Uterus (tissue), 3 donors: ENCODE measurements at regions not wholly inside any gene's neighbourhood (a gene's known extent, or its start where the extent isn't known, plus 50 kb on each side); places are given as distances from the start of the nearest gene placed in this dataset.

ENCODE experiments used
- DNase-seq, 2 donors: peaks; one replicate each; pipeline ENCODE4 v3.0.0-alpha.2; 2019 to 2020
- H3K27ac ChIP-seq, 2 donors: fragments of 200-600 bp; sonication (generic); 1 replicate in 1 of 2; 2 replicates in 1 of 2; pipeline ENCODE4 v1.5.1; 2016 to 2018
- H3K27me3 ChIP-seq, 2 donors: fragments of 200-600 bp; sonication (generic); one replicate each; pipeline ENCODE4 v1.5.1; 2018 to 2019; ENCODE audit warnings: control low read depth in 1 of 2
- H3K36me3 ChIP-seq, 2 donors: fragments of 200-600 bp; sonication (generic); one replicate each; pipeline ENCODE4 v1.5.1; 2019; ENCODE audit warnings: control low read depth in 1 of 2
- H3K4me1 ChIP-seq, 2 donors: fragments of 200-600 bp; sonication (generic); one replicate each; pipeline ENCODE4 v1.5.1; 2018 to 2019; ENCODE audit warnings: control low read depth in 1 of 2
- H3K4me3 ChIP-seq, 2 donors: fragments of 200-600 bp; sonication (generic); 1 replicate in 1 of 2; 2 replicates in 1 of 2; pipeline ENCODE4 v1.5.1; 2018 to 2019; ENCODE audit warnings: mild to moderate bottlenecking in 1 of 2
- H3K9me3 ChIP-seq, 2 donors: fragments of 200-600 bp; sonication (generic); one replicate each; pipeline ENCODE4 v1.5.1; 2019; ENCODE audit warnings: control low read depth in 1 of 2
- CTCF ChIP-seq, 4 experiments: fragments of 200-600 bp in 2 of 4; fragments of 450-650 bp in 2 of 4; sonication (generic) in 2 of 4; IDR thresholded peaks; one replicate each; pipeline ENCODE4 v1.5.1; 2016 to 2019; ENCODE audit warnings: antibody characterized with exemption in 4 of 4, mild to moderate bottlenecking in 2 of 4, moderate library complexity in 1 of 4
- POLR2A ChIP-seq, 2 donors: fragments of 450-650 bp; IDR thresholded peaks; one replicate each; pipeline ENCODE4 v1.6.1; 2016; ENCODE audit warnings: antibody characterized with exemption in 2 of 2, mild to moderate bottlenecking in 1 of 2, moderate library complexity in 1 of 2
- intact Hi-C: fragments of 100-400 bp; cut with DNase I; formaldehyde crosslinking; loops from one replicate; pipeline ENCODE4 v1.15.1; 2023; ENCODE audit warnings: low total_unique reads
- donor health status: DM: yes; HTN: yes; CAD: no.

GRCh38 chr15:38002883-38003477 is 68.5 kb downstream of the TMCO5A start:
- intact Hi-C loops, result no loop called here

GRCh38 chr15:38004218-38004861 is 69.9 kb downstream of the TMCO5A start:
- no peak for DNase-seq
- H3K4me3 ChIP-seq, result no peak overlapping the region
- H3K27me3 ChIP-seq, result no peaks in the 10 kb centered on the region
- no peak for TF ChIP-seq POLR2A (IDR thresholded peaks at IDR 0.05)
- H3K27ac ChIP-seq, result no peak overlapping the region
- no peaks in the 10 kb centered on the region for H3K36me3 ChIP-seq
- H3K4me1 ChIP-seq, result no peaks in the 10 kb centered on the region
- intact Hi-C loops, result no loop called here
- H3K9me3 ChIP-seq, result no peaks in the 10 kb centered on the region

More at GRCh38 chr15:38002883-38003477, 68.5 kb downstream of the TMCO5A start:
- no peaks in the 10 kb centered on the region for H3K9me3 ChIP-seq
- no peak overlapping the region for H3K4me3 ChIP-seq
- TF ChIP-seq POLR2A (IDR thresholded peaks at IDR 0.05), result no peak
- peak in 3 of 4 experiments; percentile 21 to 44 (median 35) for TF ChIP-seq CTCF (IDR thresholded peaks at IDR 0.05)
- no peak overlapping the region for H3K27ac ChIP-seq
- no peak for DNase-seq
- no peaks in the 10 kb centered on the region for H3K27me3 ChIP-seq
- no peaks in the 10 kb centered on the region for H3K4me1 ChIP-seq
- H3K36me3 ChIP-seq, result no peaks in the 10 kb centered on the region

- intact Hi-C loops, result no loop called here
- TF ChIP-seq CTCF (IDR thresholded peaks at IDR 0.05) (no peak), POLR2A (IDR thresholded peaks at IDR 0.05) (no peak)
- no peak for DNase-seq
- H3K9me3 ChIP-seq, result no peaks in the 10 kb centered on the region
- H3K36me3 ChIP-seq, result no peaks in the 10 kb centered on the region
- H3K27ac ChIP-seq, result no peak overlapping the region
- H3K4me3 ChIP-seq, result no peak overlapping the region
- no peaks in the 10 kb centered on the region for H3K27me3 ChIP-seq
- no peaks in the 10 kb centered on the region for H3K4me1 ChIP-seq
Observed at GRCh38 chr15:38005953-38006808, 71.7 kb downstream of the TMCO5A start.

- H3K4me1 ChIP-seq, result no peaks in the 10 kb centered on the region
- no peak overlapping the region for H3K4me3 ChIP-seq
- no peak overlapping the region for H3K27ac ChIP-seq
- H3K9me3 ChIP-seq, result no peaks in the 10 kb centered on the region
- DNase-seq, result no peak
- intact Hi-C loops, result no loop called here
- TF ChIP-seq CTCF (IDR thresholded peaks at IDR 0.05) (no peak), POLR2A (IDR thresholded peaks at IDR 0.05) (no peak)
- H3K36me3 ChIP-seq, result no peaks in the 10 kb centered on the region
- H3K27me3 ChIP-seq, result no peaks in the 10 kb centered on the region
Observed at GRCh38 chr15:38010395-38010794, 76.0 kb downstream of the TMCO5A start.

GRCh38 chr15:38012894-38013293 is 78.5 kb downstream of the TMCO5A start:
- H3K27ac ChIP-seq, result no peak overlapping the region
- intact Hi-C loops, result no loop called here
- no peaks in the 10 kb centered on the region for H3K36me3 ChIP-seq
- TF ChIP-seq CTCF (IDR thresholded peaks at IDR 0.05) (no peak), POLR2A (IDR thresholded peaks at IDR 0.05) (no peak)
- H3K27me3 ChIP-seq, result no peaks in the 10 kb centered on the region
- no peaks in the 10 kb centered on the region for H3K9me3 ChIP-seq
- H3K4me1 ChIP-seq, result no peaks in the 10 kb centered on the region
- DNase-seq, result no peak
- H3K4me3 ChIP-seq, result no peak overlapping the region
